CD8-positive, alpha-beta memory T cell (primary cell): ENCODE measurements at regions not wholly inside any gene's neighbourhood (a gene's known extent, or its start where the extent isn't known, plus 50 kb on each side); places are given as distances from the start of the nearest gene placed in this dataset.

Experiments
- CTCF ChIA-PET: fragments of 350-600 bp; sonication (Branson Sonifier 250); formaldehyde crosslinking; loops from one replicate; lab custom pipeline; 2021; ENCODE audit warnings: antibody characterized with exemption; lab: Charles Lee
- POLR2A ChIA-PET: fragments of 350-600 bp; sonication (Branson Sonifier 250); formaldehyde crosslinking; loops from one replicate; lab custom pipeline; 2021; ENCODE audit warnings: antibody characterized with exemption; lab: Charles Lee
- DNase-seq, 5 donors: peaks; one replicate each; pipeline versions ENCODE4 v3.0.0 to v3.0.0-alpha.2; 2020 to 2022; ENCODE audit warnings: mixed read lengths in 1 of 5
- H3K27ac ChIP-seq: one replicate; pipeline ENCODE4 v1.7.0; 2013; ENCODE audit warnings: low read depth, mild to moderate bottlenecking, low read length, moderate library complexity
- H3K27me3 ChIP-seq: 2 replicates; pipeline ENCODE4 v1.7.0; 2013; ENCODE audit warnings: low read length, mild to moderate bottlenecking; ENCODE audit not compliant: insufficient read depth, poor library complexity, severe bottlenecking
- H3K36me3 ChIP-seq: 2 replicates; pipeline ENCODE4 v1.7.0; 2013; ENCODE audit warnings: mild to moderate bottlenecking, low read length, moderate library complexity; ENCODE audit not compliant: insufficient read depth
- H3K4me1 ChIP-seq: 2 replicates; pipeline ENCODE4 v1.7.0; 2013; ENCODE audit warnings: mild to moderate bottlenecking, low read length, moderate library complexity; ENCODE audit not compliant: insufficient read depth
- H3K4me3 ChIP-seq: 2 replicates; pipeline ENCODE4 v1.7.0; 2013; ENCODE audit warnings: mild to moderate bottlenecking, low read length
- H3K9me3 ChIP-seq: 2 replicates; pipeline ENCODE4 v1.7.0; 2013; ENCODE audit warnings: mild to moderate bottlenecking, low read length
- H3K27ac Mint-ChIP-seq, 8 donors: one replicate each; pipeline ENCODE4 v1.8.0; 2020 to 2021; ENCODE audit warnings: mixed read lengths in 8 of 8, mild to moderate bottlenecking in 6 of 8, inconsistent platforms in 3 of 8, moderate library complexity in 3 of 8
- H3K27me3 Mint-ChIP-seq, 2 donors: one replicate each; pipeline ENCODE4 v1.8.0; 2020 to 2021; ENCODE audit warnings: mixed read lengths in 2 of 2, mild to moderate bottlenecking in 1 of 2, moderate library complexity in 1 of 2
- H3K36me3 Mint-ChIP-seq, 3 donors: one replicate each; pipeline ENCODE4 v1.8.0; 2020 to 2021; ENCODE audit warnings: mixed read lengths in 3 of 3, inconsistent platforms in 1 of 3, mild to moderate bottlenecking in 1 of 3
- H3K4me1 Mint-ChIP-seq, 3 donors: one replicate each; pipeline ENCODE4 v1.8.0; 2020 to 2021; ENCODE audit warnings: mixed read lengths in 3 of 3, inconsistent platforms in 1 of 3, mild to moderate bottlenecking in 1 of 3
- H3K4me3 Mint-ChIP-seq, 7 donors: one replicate each; pipeline ENCODE4 v1.8.0; 2020 to 2021; ENCODE audit warnings: mixed read lengths in 7 of 7, mild to moderate bottlenecking in 6 of 7, moderate library complexity in 4 of 7, inconsistent platforms in 2 of 7
- H3K9me3 Mint-ChIP-seq, 5 donors: one replicate each; pipeline ENCODE4 v1.8.0; 2020 to 2022; ENCODE audit warnings: mixed read lengths in 5 of 5, mild to moderate bottlenecking in 3 of 5, moderate library complexity in 2 of 5, inconsistent platforms in 1 of 5

- no peak overlapping the region for H3K27ac ChIP-seq
- Mint-ChIP-seq H3K4me1 (no peaks in the 10 kb centered on the region), H3K27ac (no peak overlapping the region), H3K9me3 (peaks cover 9 to 39% (median 15%) of the 10 kb centered on the region in 5 donors), H3K36me3 (no peaks in the 10 kb centered on the region), H3K4me3 (no peak overlapping the region), H3K27me3 (no peaks in the 10 kb centered on the region)
- no peak overlapping the region for H3K4me3 ChIP-seq
- H3K27me3 ChIP-seq = no peaks in the 10 kb centered on the region
- POLR2A ChIA-PET = no interaction called here
- H3K9me3 ChIP-seq = no peaks in the 10 kb centered on the region
- DNase-seq = no peak
- CTCF ChIA-PET = no interaction called here
- H3K36me3 ChIP-seq = no peaks in the 10 kb centered on the region
- H3K4me1 ChIP-seq = no peaks in the 10 kb centered on the region
Observed at GRCh38 chr5:20041326-20042274, 53.6 kb upstream of the CDH18 start.

GRCh38 chr5:20040901-20041300, 52.9 kb upstream of the CDH18 start:
- H3K4me1 Mint-ChIP-seq = no peaks in the 10 kb centered on the region
- no peaks in the 10 kb centered on the region for H3K27me3 ChIP-seq
- no peaks in the 10 kb centered on the region for H3K27me3 Mint-ChIP-seq
- H3K4me3 ChIP-seq = no peak overlapping the region
- POLR2A ChIA-PET = no interaction called here
- peaks cover 12 to 39% (median 14%) of the 10 kb centered on the region in 5 donors for H3K9me3 Mint-ChIP-seq
- H3K9me3 ChIP-seq = no peaks in the 10 kb centered on the region
- no peak for DNase-seq
- H3K27ac ChIP-seq = no peak overlapping the region
- no peak overlapping the region for H3K4me3 Mint-ChIP-seq
- H3K36me3 ChIP-seq = no peaks in the 10 kb centered on the region
- H3K27ac Mint-ChIP-seq = no peak overlapping the region
- no peaks in the 10 kb centered on the region for H3K36me3 Mint-ChIP-seq
- CTCF ChIA-PET = no interaction called here
- no peaks in the 10 kb centered on the region for H3K4me1 ChIP-seq
